Activated naive CD8-positive, alpha-beta T cell treated with anti-CD3 and anti-CD28 coated beads, Interleukin-2, amount 50 U/mL, for 24 hours (primary cell): ENCODE measurements at regions not wholly inside any gene's neighbourhood (a gene's known extent, or its start where the extent isn't known, plus 50 kb on each side); places are given as distances from the start of the nearest gene placed in this dataset.
A peak's percentile ranks its signal among the peaks of the same experiment; 100 is the strongest.

ENCODE experiments used
- ATAC-seq: fragments of 150-1000 bp; cut with Tn5 transposase; one replicate; pipeline ENCODE4 v1.10.0; 2021
- DNase-seq: peaks from one replicate; pipeline ENCODE4 v3.0.0; 2021
- H3K27ac Mint-ChIP-seq: one replicate; pipeline ENCODE4 v1.8.0; 2021; ENCODE audit warnings: mild to moderate bottlenecking, mixed read lengths
- H3K27me3 Mint-ChIP-seq: one replicate; pipeline ENCODE4 v1.8.0; 2021; ENCODE audit warnings: mixed read lengths
- H3K36me3 Mint-ChIP-seq: one replicate; pipeline ENCODE4 v1.8.0; 2021; ENCODE audit warnings: low read depth, mixed read lengths
- H3K4me1 Mint-ChIP-seq: one replicate; pipeline ENCODE4 v1.8.0; 2021; ENCODE audit warnings: mixed read lengths
- H3K4me3 Mint-ChIP-seq: one replicate; pipeline ENCODE4 v1.8.0; 2021; ENCODE audit warnings: mild to moderate bottlenecking, moderate library complexity, mixed read lengths
- H3K9me3 Mint-ChIP-seq: one replicate; pipeline ENCODE4 v1.8.0; 2021; ENCODE audit warnings: mixed read lengths

DNA sequence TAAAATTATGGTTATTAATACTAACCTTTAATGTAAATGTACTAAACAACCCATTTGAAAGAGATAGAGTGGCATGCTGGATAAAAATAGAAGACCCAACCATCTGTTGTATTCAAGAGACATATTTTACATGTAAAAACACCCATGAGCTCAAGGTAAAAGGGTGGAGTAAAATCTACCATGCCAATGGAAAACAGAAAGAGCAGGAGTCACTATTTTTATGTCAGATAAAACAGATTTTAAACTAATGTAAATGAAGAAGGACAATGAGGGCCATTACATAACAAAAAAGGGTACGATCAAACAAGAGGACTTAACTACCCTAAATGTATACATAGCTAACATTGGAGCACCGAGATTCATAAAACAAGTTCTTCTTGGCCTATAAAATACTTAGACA is 66.3 kb downstream of the ITM2A start:
- Mint-ChIP-seq H3K27me3 (no peaks in the 10 kb centered on the region), H3K36me3 (peaks cover 3% of the 10 kb centered on the region), H3K4me1 (no peaks in the 10 kb centered on the region), H3K4me3 (no peak overlapping the region), H3K27ac (no peak overlapping the region), H3K9me3 (peaks cover 16% of the 10 kb centered on the region)
- no peak for DNase-seq
- ATAC-seq = no peak

DNA sequence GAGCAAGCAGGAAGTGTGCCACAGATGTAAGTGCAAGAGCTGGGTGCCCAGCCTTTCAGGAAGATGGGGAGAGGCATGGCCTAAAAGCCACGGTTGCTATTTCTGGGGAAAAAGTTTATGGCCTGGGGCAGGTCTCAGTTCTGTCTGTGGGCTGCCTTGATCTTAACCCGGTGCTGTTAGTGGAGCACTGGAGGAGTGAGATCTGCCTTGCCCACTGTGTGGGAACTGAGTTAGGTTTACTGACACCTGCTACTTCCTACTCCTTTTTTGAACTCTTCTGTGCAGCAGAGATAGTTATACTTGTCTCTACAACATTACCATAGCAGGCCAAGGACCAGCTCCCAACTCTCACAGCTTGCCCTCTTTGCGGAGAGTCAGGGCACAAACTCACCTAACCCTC is 76.5 kb downstream of the ITM2A start:
- H3K36me3 Mint-ChIP-seq = no peaks in the 10 kb centered on the region
- DNase-seq (no peak), ATAC-seq (no peak)
- H3K4me3 Mint-ChIP-seq = no peak overlapping the region
- H3K27ac Mint-ChIP-seq = no peak overlapping the region
- no peaks in the 10 kb centered on the region for H3K27me3 Mint-ChIP-seq
- H3K4me1 Mint-ChIP-seq = peaks cover 1% of the 10 kb centered on the region
- peaks cover 9% of the 10 kb centered on the region for H3K9me3 Mint-ChIP-seq

DNA sequence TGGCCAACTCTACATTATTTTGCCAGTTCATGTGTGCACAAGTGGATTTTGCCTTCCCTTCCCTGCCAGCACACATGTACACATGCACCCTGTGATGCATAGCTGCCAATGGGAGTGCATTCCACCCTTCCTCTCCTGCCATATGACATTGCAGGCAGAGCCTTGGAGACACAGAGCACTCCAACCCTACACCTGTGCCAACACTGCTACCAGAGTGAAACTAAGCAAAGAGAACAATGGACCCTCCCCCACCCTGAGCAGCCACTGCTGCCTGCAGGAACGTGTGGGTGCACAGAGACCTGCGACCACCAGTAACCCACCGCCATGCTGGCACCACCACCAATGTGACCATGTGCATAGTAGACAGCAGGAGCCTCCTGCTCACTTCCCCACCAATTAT is 78.4 kb downstream of the ITM2A start:
- Mint-ChIP-seq H3K4me3 (no peak overlapping the region), H3K9me3 (peaks cover 5% of the 10 kb centered on the region), H3K27ac (no peak overlapping the region), H3K4me1 (peaks cover 1% of the 10 kb centered on the region), H3K27me3 (no peaks in the 10 kb centered on the region), H3K36me3 (no peaks in the 10 kb centered on the region)
- DNase-seq (no peak), ATAC-seq (no peak)

GRCh38 chrX:79287724-79288123 is 79.4 kb downstream of the ITM2A start:
- peaks cover 1% of the 10 kb centered on the region for H3K4me1 Mint-ChIP-seq
- peaks cover 5% of the 10 kb centered on the region for H3K9me3 Mint-ChIP-seq
- H3K27ac Mint-ChIP-seq = no peak overlapping the region
- ATAC-seq (no peak), DNase-seq (no peak)
- H3K4me3 Mint-ChIP-seq = no peak overlapping the region
- no peaks in the 10 kb centered on the region for H3K27me3 Mint-ChIP-seq
- no peaks in the 10 kb centered on the region for H3K36me3 Mint-ChIP-seq

DNA sequence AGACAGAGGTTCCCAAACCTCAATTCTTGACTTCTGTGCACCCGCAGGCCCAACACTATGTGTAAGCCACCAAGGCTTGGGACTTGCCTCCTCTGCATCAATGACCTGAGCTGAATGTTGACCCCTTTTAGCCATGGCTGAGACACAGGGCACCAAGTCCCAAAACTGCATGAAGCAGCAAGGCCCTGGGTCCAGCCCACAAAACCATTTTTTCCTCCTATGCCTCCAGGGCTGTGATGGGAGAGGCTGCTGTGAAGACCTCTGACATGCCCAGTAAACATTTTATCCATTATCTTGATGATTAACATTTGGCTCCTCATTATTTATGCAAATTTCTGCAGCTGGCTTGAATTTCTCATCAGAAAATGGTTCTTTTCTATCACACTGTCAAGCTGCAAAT is 85.4 kb downstream of the ITM2A start:
- Mint-ChIP-seq H3K27me3 (no peaks in the 10 kb centered on the region), H3K4me1 (no peaks in the 10 kb centered on the region), H3K4me3 (no peak overlapping the region), H3K36me3 (peaks cover 10% of the 10 kb centered on the region), H3K9me3 (peaks cover 17% of the 10 kb centered on the region), H3K27ac (no peak overlapping the region)
- no peak for ATAC-seq
- DNase-seq = no peak

GRCh38 chrX:79270401-79270800 is 96.7 kb downstream of the ITM2A start:
- Mint-ChIP-seq H3K4me3 (no peak overlapping the region), H3K27me3 (no peaks in the 10 kb centered on the region), H3K36me3 (peaks cover 2% of the 10 kb centered on the region), H3K9me3 (no peaks in the 10 kb centered on the region), H3K4me1 (peaks cover 60% of the 10 kb centered on the region), H3K27ac (peak overlapping the region; percentile 68)
- peak; percentile 70 for DNase-seq
- peak; percentile 100 for ATAC-seq

DNA sequence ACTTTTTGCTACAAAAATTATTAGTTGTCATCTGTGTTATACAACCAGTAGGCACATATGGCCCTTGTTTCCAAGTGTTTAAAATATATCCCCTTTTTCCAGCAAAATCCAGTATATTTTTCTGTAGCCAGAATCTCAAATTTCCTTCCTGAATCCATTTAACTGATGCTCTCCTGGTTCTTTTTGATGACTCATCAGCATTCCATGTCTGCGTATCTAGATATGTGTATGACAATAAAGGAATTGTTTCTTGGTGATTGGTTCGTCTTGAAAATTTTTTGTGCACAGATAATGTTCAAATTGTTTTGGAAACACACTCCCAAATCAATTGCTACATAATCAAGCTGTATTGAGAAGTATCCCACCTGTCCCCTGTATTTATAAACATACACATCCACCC is 98.3 kb downstream of the ITM2A start:
- ATAC-seq (no peak), DNase-seq (no peak)
- Mint-ChIP-seq H3K27me3 (no peaks in the 10 kb centered on the region), H3K9me3 (no peaks in the 10 kb centered on the region), H3K36me3 (peaks cover under 1% of the 10 kb centered on the region), H3K4me3 (peak overlapping the region; percentile 11), H3K4me1 (peaks cover 71% of the 10 kb centered on the region), H3K27ac (peak overlapping the region; percentile 60)

DNA sequence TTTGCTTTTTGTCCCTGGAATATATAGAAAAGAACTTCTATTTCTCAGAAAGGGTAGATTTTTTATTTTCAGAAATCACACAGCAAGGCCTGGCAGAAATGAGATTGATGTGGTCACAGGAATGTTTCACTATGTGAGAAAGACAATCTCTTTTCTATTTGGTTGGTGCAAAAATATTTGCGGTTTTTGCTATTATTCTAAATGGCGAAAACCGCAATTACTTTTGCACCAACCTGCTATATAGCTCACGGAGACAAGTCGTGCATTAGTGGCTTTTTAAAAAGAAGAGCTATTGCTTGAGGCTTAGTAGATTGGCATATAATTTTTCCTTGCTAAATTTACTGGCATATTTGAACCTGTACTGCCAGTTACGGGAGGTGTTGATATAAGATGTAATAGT is 100.4 kb downstream of the ITM2A start:
- Mint-ChIP-seq H3K9me3 (no peaks in the 10 kb centered on the region), H3K4me3 (peak overlapping the region; percentile 6), H3K27ac (peak overlapping the region; percentile 61), H3K36me3 (no peaks in the 10 kb centered on the region), H3K4me1 (peaks cover 82% of the 10 kb centered on the region), H3K27me3 (no peaks in the 10 kb centered on the region)
- no peak for DNase-seq
- ATAC-seq = no peak

- H3K9me3 Mint-ChIP-seq = no peaks in the 10 kb centered on the region
- DNase-seq (no peak), ATAC-seq (peak; percentile 13)
- peaks cover 86% of the 10 kb centered on the region for H3K4me1 Mint-ChIP-seq
- H3K36me3 Mint-ChIP-seq = no peaks in the 10 kb centered on the region
- H3K27ac Mint-ChIP-seq = peak overlapping the region; percentile 81
- H3K4me3 Mint-ChIP-seq = peak overlapping the region; percentile 56
- H3K27me3 Mint-ChIP-seq = no peaks in the 10 kb centered on the region
Observed at GRCh38 chrX:79263550-79263949, 103.6 kb downstream of the ITM2A start.

DNA sequence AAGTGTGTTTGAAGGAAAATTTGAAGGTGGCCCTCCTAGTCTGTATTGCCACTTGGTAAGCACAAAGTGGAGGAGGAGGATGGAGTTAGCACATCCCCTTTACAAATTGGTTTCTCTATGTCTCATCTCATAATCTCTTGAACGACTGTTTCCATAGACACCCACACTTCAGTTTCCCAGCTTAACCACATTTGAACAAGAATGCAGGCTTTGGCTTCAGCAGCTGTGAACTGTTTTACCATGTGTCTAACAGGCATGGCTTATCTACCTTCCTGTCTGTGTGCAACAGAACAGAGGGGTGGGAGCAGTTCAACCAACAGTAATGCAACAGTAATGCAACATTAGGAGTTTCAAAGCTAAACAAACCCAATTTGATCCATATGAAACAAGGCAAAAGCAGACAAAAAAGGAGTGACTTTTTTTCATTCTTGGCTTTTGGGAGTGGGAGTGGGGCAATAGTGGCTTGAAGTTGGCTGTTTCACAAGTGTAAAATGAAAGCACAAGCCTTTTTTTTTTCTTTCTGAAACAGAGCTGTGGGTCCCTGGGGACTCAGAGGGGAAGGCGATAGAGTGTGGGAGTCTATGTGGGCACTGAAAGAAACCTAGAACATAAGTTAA is 108.0 kb downstream of the ITM2A start:
- H3K4me3 Mint-ChIP-seq = peak overlapping the region; percentile 69
- H3K36me3 Mint-ChIP-seq = peaks cover 14% of the 10 kb centered on the region
- peaks cover 93% of the 10 kb centered on the region for H3K4me1 Mint-ChIP-seq
- DNase-seq (peak; percentile 20), ATAC-seq (peak; percentile 84)
- H3K9me3 Mint-ChIP-seq = no peaks in the 10 kb centered on the region
- H3K27ac Mint-ChIP-seq = peak overlapping the region; percentile 93
- no peaks in the 10 kb centered on the region for H3K27me3 Mint-ChIP-seq

DNA sequence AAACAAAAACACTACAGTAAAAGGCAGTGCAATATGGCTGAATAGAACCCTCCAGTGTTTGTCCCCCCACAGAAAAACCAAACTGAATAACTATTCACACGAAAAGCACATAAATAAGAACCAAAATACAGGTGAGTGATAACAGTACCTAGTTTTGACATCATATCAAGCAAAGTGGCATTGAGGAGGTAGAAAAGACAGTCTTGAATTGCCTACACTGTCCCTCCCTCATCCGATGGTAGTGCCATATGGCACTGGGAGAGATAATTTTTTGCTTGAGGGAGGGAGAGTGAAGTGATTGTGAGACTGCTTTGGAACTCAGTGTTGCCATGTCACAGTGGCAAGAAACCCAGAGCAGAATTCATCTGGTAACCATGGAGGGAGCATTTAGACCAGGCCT is 99.2 kb downstream of the GPR174 start:
- ATAC-seq = no peak

GRCh38 chrX:79235899-79236298 is 91.4 kb downstream of the GPR174 start:
- Mint-ChIP-seq H3K4me1 (peaks cover 65% of the 10 kb centered on the region), H3K4me3 (peak overlapping the region; percentile 35), H3K27ac (peak overlapping the region; percentile 90), H3K27me3 (no peaks in the 10 kb centered on the region), H3K9me3 (peaks cover 14% of the 10 kb centered on the region), H3K36me3 (peaks cover 40% of the 10 kb centered on the region)
- DNase-seq (no peak), ATAC-seq (peak; percentile 76)

More for the DNA sequence above, 99.2 kb downstream of the GPR174 start:
- no peak for DNase-seq
- Mint-ChIP-seq H3K9me3 (peaks cover 16% of the 10 kb centered on the region), H3K36me3 (peaks cover 36% of the 10 kb centered on the region), H3K27ac (no peak overlapping the region), H3K27me3 (no peaks in the 10 kb centered on the region), H3K4me3 (no peak overlapping the region), H3K4me1 (peaks cover 37% of the 10 kb centered on the region)

DNA sequence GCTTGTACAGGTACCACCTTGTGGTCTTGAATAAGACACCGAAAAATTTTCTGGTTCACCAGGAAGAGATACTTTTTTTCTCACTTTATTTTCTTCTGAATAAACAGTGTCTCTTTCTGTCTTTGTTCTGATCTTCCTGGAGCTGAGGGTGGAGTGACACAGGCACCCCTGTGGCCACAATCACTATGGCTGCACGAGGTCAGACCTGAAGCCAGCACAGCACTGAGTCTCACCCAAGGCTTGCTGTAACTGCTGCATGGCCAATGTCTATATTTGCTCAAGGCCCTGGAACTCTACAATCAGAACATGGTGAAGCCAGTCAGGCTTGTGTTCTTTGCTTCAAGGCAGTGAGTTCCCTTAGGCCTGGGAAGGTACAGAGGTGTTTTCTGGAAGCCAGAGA is 87.2 kb downstream of the GPR174 start:
- DNase-seq (no peak), ATAC-seq (no peak)
- H3K27me3 Mint-ChIP-seq = no peaks in the 10 kb centered on the region
- H3K4me1 Mint-ChIP-seq = peaks cover 60% of the 10 kb centered on the region
- peak overlapping the region; percentile 8 for H3K4me3 Mint-ChIP-seq
- peaks cover 9% of the 10 kb centered on the region for H3K9me3 Mint-ChIP-seq
- H3K27ac Mint-ChIP-seq = peak overlapping the region; percentile 69
- peaks cover 27% of the 10 kb centered on the region for H3K36me3 Mint-ChIP-seq
